Adipocyte (in vitro differentiated cells): ENCODE measurements at regions not wholly inside any gene's neighbourhood (a gene's known extent, or its start where the extent isn't known, plus 50 kb on each side); places are given as distances from the start of the nearest gene placed in this dataset.

ENCODE experiments used
- DNase-seq: peaks from one replicate; pipeline ENCODE4 v3.0.0-alpha.2; 2015; ENCODE audit warnings: low read depth
- H3K27me3 ChIP-seq: replicated peaks from 2 replicates; pipeline ENCODE4 v1.7.0; 2013; ENCODE audit warnings: mild to moderate bottlenecking, low read length, moderate library complexity; ENCODE audit not compliant: control insufficient read depth, insufficient read depth
- H3K36me3 ChIP-seq: 2 replicates; pipeline ENCODE4 v1.7.0; 2013; ENCODE audit warnings: low read length, mild to moderate bottlenecking, moderate library complexity; ENCODE audit not compliant: control insufficient read depth, insufficient read depth, severe bottlenecking
- H3K4me1 ChIP-seq: 2 replicates; pipeline ENCODE4 v1.7.0; 2013; ENCODE audit warnings: mild to moderate bottlenecking, low read length, moderate library complexity; ENCODE audit not compliant: control insufficient read depth, insufficient read depth
- H3K4me3 ChIP-seq: 2 replicates; pipeline ENCODE4 v1.7.0; 2013; ENCODE audit warnings: mild to moderate bottlenecking, low read length, moderate library complexity
- H3K9ac ChIP-seq: 2 replicates; pipeline ENCODE4 v1.7.0; 2013; ENCODE audit warnings: mild to moderate bottlenecking, low read length, moderate library complexity
- H3K9me3 ChIP-seq: 2 replicates; pipeline ENCODE4 v1.7.0; 2013; ENCODE audit warnings: mild to moderate bottlenecking, low read length, moderate library complexity; ENCODE audit not compliant: control insufficient read depth

GRCh38 chr1:2879591-2879990 lies 78.1 kb upstream of the TTC34 start:
- peaks cover 20% of the 10 kb centered on the region for H3K27me3 ChIP-seq
- no peak for DNase-seq
- no peak overlapping the region for H3K4me3 ChIP-seq
- H3K9me3 ChIP-seq = no peaks in the 10 kb centered on the region
- no peak overlapping the region for H3K9ac ChIP-seq
- H3K36me3 ChIP-seq = no peaks in the 10 kb centered on the region
- peaks cover 2% of the 10 kb centered on the region for H3K4me1 ChIP-seq

- H3K36me3 ChIP-seq = no peaks in the 10 kb centered on the region
- no peak for DNase-seq
- no peaks in the 10 kb centered on the region for H3K9me3 ChIP-seq
- peaks cover 15% of the 10 kb centered on the region for H3K27me3 ChIP-seq
- H3K4me1 ChIP-seq = peaks cover 2% of the 10 kb centered on the region
- no peak overlapping the region for H3K4me3 ChIP-seq
- H3K9ac ChIP-seq = no peak overlapping the region
These were observed 78.6 kb upstream of the TTC34 start for GRCh38 chr1:2880086-2880485.

GRCh38 chr1:2880812-2881295 lies 79.4 kb upstream of the TTC34 start:
- Histone ChIP-seq H3K9ac (no peak overlapping the region), H3K9me3 (no peaks in the 10 kb centered on the region), H3K36me3 (no peaks in the 10 kb centered on the region), H3K4me1 (no peaks in the 10 kb centered on the region), H3K4me3 (no peak overlapping the region), H3K27me3 (peaks cover 11% of the 10 kb centered on the region)
- DNase-seq = no peak

GRCh38 chr1:2881556-2881955 lies 80.1 kb upstream of the TTC34 start:
- H3K4me1 ChIP-seq = no peaks in the 10 kb centered on the region
- H3K9ac ChIP-seq = no peak overlapping the region
- H3K4me3 ChIP-seq = no peak overlapping the region
- no peak for DNase-seq
- H3K9me3 ChIP-seq = no peaks in the 10 kb centered on the region
- peaks cover 6% of the 10 kb centered on the region for H3K27me3 ChIP-seq
- no peaks in the 10 kb centered on the region for H3K36me3 ChIP-seq

GRCh38 chr1:2882966-2883696 lies 81.6 kb upstream of the TTC34 start:
- H3K9ac ChIP-seq = no peak overlapping the region
- no peaks in the 10 kb centered on the region for H3K9me3 ChIP-seq
- H3K36me3 ChIP-seq = no peaks in the 10 kb centered on the region
- H3K27me3 ChIP-seq = no peaks in the 10 kb centered on the region
- DNase-seq = no peak
- no peaks in the 10 kb centered on the region for H3K4me1 ChIP-seq
- H3K4me3 ChIP-seq = no peak overlapping the region

GRCh38 chr1:2885001-2885400 lies 83.5 kb upstream of the TTC34 start:
- H3K9me3 ChIP-seq = no peaks in the 10 kb centered on the region

GRCh38 chr1:2886631-2887030 lies 85.1 kb upstream of the TTC34 start:
- no peaks in the 10 kb centered on the region for H3K4me1 ChIP-seq
- DNase-seq = no peak
- peaks cover 4% of the 10 kb centered on the region for H3K27me3 ChIP-seq
- no peaks in the 10 kb centered on the region for H3K36me3 ChIP-seq
- H3K9me3 ChIP-seq = no peaks in the 10 kb centered on the region
- H3K9ac ChIP-seq = no peak overlapping the region
- no peak overlapping the region for H3K4me3 ChIP-seq

More at GRCh38 chr1:2885001-2885400, 83.5 kb upstream of the TTC34 start:
- no peak for DNase-seq
- Histone ChIP-seq H3K4me1 (no peaks in the 10 kb centered on the region), H3K36me3 (no peaks in the 10 kb centered on the region), H3K4me3 (no peak overlapping the region), H3K27me3 (no peaks in the 10 kb centered on the region), H3K9ac (no peak overlapping the region)

- Histone ChIP-seq H3K9ac (no peak overlapping the region), H3K27me3 (peaks cover 6% of the 10 kb centered on the region), H3K4me1 (no peaks in the 10 kb centered on the region), H3K4me3 (no peak overlapping the region), H3K36me3 (no peaks in the 10 kb centered on the region), H3K9me3 (no peaks in the 10 kb centered on the region)
- DNase-seq = no peak
These were observed 86.7 kb upstream of the TTC34 start for GRCh38 chr1:2887941-2888855.

GRCh38 chr1:2890221-2890850 lies 88.8 kb upstream of the TTC34 start:
- Histone ChIP-seq H3K36me3 (no peaks in the 10 kb centered on the region), H3K4me3 (no peak overlapping the region), H3K4me1 (no peaks in the 10 kb centered on the region), H3K27me3 (peaks cover 6% of the 10 kb centered on the region), H3K9me3 (no peaks in the 10 kb centered on the region), H3K9ac (no peak overlapping the region)
- DNase-seq = no peak

- no peaks in the 10 kb centered on the region for H3K9me3 ChIP-seq
- H3K9ac ChIP-seq = no peak overlapping the region
- no peak for DNase-seq
- H3K4me1 ChIP-seq = no peaks in the 10 kb centered on the region
- H3K4me3 ChIP-seq = no peak overlapping the region
- no peaks in the 10 kb centered on the region for H3K36me3 ChIP-seq
- peaks cover 6% of the 10 kb centered on the region for H3K27me3 ChIP-seq
These were observed 90.5 kb upstream of the TTC34 start for GRCh38 chr1:2891923-2892448.
